ENCODE measurements at regions not wholly inside any gene's neighbourhood (a gene's known extent, or its start where the extent isn't known, plus 50 kb on each side); places are given as distances from the start of the nearest gene placed in this dataset.

- in situ Hi-C loops (cut with HindIII; ENCODE audit: low sequenced_read_pairs): no loop called here
- no peak for TF ChIP-seq CTCF (IDR thresholded peaks at IDR 0.05; ENCODE audit: low read depth, low read length)
- H3K4me3 ChIP-seq (ENCODE audit: low read depth, low read length): no peak overlapping the region
- no peak for DNase-seq (ENCODE audit: low read depth, low spot score)
These were observed 105.6 kb upstream of the NECTIN3 start for GRCh38 chr3:110965976-110966375.

GRCh38 chr3:110966966-110967663, 104.5 kb upstream of the NECTIN3 start:
- DNase-seq (ENCODE audit: low read depth, low spot score): no peak
- H3K4me3 ChIP-seq (ENCODE audit: low read depth, low read length): no peak overlapping the region
- no peak for TF ChIP-seq CTCF (IDR thresholded peaks at IDR 0.05; ENCODE audit: low read depth, low read length)
- in situ Hi-C loops (cut with HindIII; ENCODE audit: low sequenced_read_pairs): no loop called here

GRCh38 chr3:110968076-110968475, 103.5 kb upstream of the NECTIN3 start:
- no peak for TF ChIP-seq CTCF (IDR thresholded peaks at IDR 0.05; ENCODE audit: low read depth, low read length)
- in situ Hi-C loops (cut with HindIII; ENCODE audit: low sequenced_read_pairs): no loop called here
- no peak overlapping the region for H3K4me3 ChIP-seq (ENCODE audit: low read depth, low read length)
- DNase-seq (ENCODE audit: low read depth, low spot score): no peak

GRCh38 chr3:110969229-110970211, 102.1 kb upstream of the NECTIN3 start:
- in situ Hi-C loops (cut with HindIII; ENCODE audit: low sequenced_read_pairs): no loop called here
- no peak overlapping the region for H3K4me3 ChIP-seq (ENCODE audit: low read depth, low read length)
- TF ChIP-seq CTCF (IDR thresholded peaks at IDR 0.05; ENCODE audit: low read depth, low read length): no peak
- no peak for DNase-seq (ENCODE audit: low read depth, low spot score)

GRCh38 chr3:110971010-110971601, 100.5 kb upstream of the NECTIN3 start:
- in situ Hi-C loops (cut with HindIII; ENCODE audit: low sequenced_read_pairs): no loop called here
- no peak overlapping the region for H3K4me3 ChIP-seq (ENCODE audit: low read depth, low read length)
- no peak for DNase-seq (ENCODE audit: low read depth, low spot score)
- TF ChIP-seq CTCF (IDR thresholded peaks at IDR 0.05; ENCODE audit: low read depth, low read length): no peak

- DNase-seq (ENCODE audit: low read depth, low spot score): no peak
- TF ChIP-seq CTCF (IDR thresholded peaks at IDR 0.05; ENCODE audit: low read depth, low read length): no peak
- no peak overlapping the region for H3K4me3 ChIP-seq (ENCODE audit: low read depth, low read length)
- in situ Hi-C loops (cut with HindIII; ENCODE audit: low sequenced_read_pairs): no loop called here
These were observed 98.2 kb upstream of the NECTIN3 start for GRCh38 chr3:110973263-110973895.
